PC-9 (cell line): ENCODE measurements at regions not wholly inside any gene's neighbourhood (a gene's known extent, or its start where the extent isn't known, plus 50 kb on each side); places are given as distances from the start of the nearest gene placed in this dataset.
A peak's percentile ranks its signal among the peaks of the same experiment; 100 is the strongest.

Experiments
- BruUV-seq: library from RNA; stranded (reverse); fragments of 400-500 nt; replicated peaks from 2 replicates; lab custom pipeline; 2021; lab: Mats Ljungman, UMichigan
- CTCF ChIA-PET: fragments of 300-600 bp; sonication (Branson Sonifier 250); formaldehyde crosslinking; loops from one replicate; lab custom pipeline; 2022; ENCODE audit warnings: antibody characterized with exemption; lab: Charles Lee
- POLR2A ChIA-PET: fragments of 300-600 bp; sonication (Branson Sonifier 250); formaldehyde crosslinking; loops from one replicate; lab custom pipeline; 2022; ENCODE audit warnings: antibody characterized with exemption; ENCODE audit not compliant: unreplicated experiment; lab: Charles Lee
- DNase-seq, 2 experiments: peaks; one replicate each; pipeline versions ENCODE4 v3.0.0 to v3.0.0-alpha.2; 2015 to 2022; ENCODE audit warnings: mixed read lengths in 1 of 2
- H2AFZ ChIP-seq: fragments of 200-600 bp; sonication (generic); 2 replicates; pipeline ENCODE4 v1.8.1; 2017; ENCODE audit warnings: antibody characterized with exemption
- H3F3A ChIP-seq: fragments of 200-600 bp; sonication (generic); 2 replicates; pipeline ENCODE4 v1.8.1; 2017; ENCODE audit warnings: antibody characterized with exemption, mild to moderate bottlenecking, low read depth; ENCODE audit not compliant: insufficient read depth
- H3K27ac ChIP-seq: fragments of 200-600 bp; sonication (generic); 2 replicates; pipeline ENCODE4 v1.6.1; 2016; ENCODE audit warnings: mixed run types
- H3K27me3 ChIP-seq: fragments of 200-600 bp; sonication (generic); 2 replicates; pipeline ENCODE4 v1.6.1; 2016; ENCODE audit warnings: low read depth, mixed run types; ENCODE audit not compliant: insufficient read depth
- H3K36me3 ChIP-seq: fragments of 200-600 bp; sonication (generic); 2 replicates; pipeline ENCODE4 v1.6.1; 2016; ENCODE audit warnings: low read depth, mixed run types
- H3K4me1 ChIP-seq: fragments of 200-600 bp; sonication (generic); replicated peaks from 2 replicates; pipeline ENCODE4 v1.6.1; 2016; ENCODE audit warnings: mixed run types; ENCODE audit not compliant: insufficient read depth
- H3K4me2 ChIP-seq: fragments of 200-600 bp; sonication (generic); 2 replicates; pipeline ENCODE4 v1.6.1; 2017; ENCODE audit warnings: mixed run types
- H3K4me3 ChIP-seq: fragments of 200-600 bp; sonication (generic); 2 replicates; pipeline ENCODE4 v1.6.1; 2016; ENCODE audit warnings: mixed run types
- H3K79me2 ChIP-seq: fragments of 200-600 bp; sonication (generic); 2 replicates; pipeline ENCODE4 v1.6.1; 2017; ENCODE audit warnings: low read depth, mixed run types
- H3K9me2 ChIP-seq: fragments of 200-600 bp; sonication (generic); 2 replicates; pipeline ENCODE4 v1.8.1; 2017; ENCODE audit warnings: mild to moderate bottlenecking; ENCODE audit not compliant: insufficient read depth
- H3K9me3 ChIP-seq: fragments of 200-600 bp; sonication (generic); 2 replicates; pipeline ENCODE4 v1.8.1; 2016; ENCODE audit warnings: low read depth; ENCODE audit not compliant: insufficient read depth
- H4K20me1 ChIP-seq: fragments of 200-600 bp; sonication (generic); 2 replicates; pipeline ENCODE4 v1.8.1; 2017; ENCODE audit not compliant: insufficient read depth
- EZH2 ChIP-seq: fragments of 200-600 bp; sonication (generic); IDR thresholded peaks from 2 replicates; pipeline ENCODE4 v1.8.0; 2017; ENCODE audit warnings: antibody characterized with exemption, low read depth
- intact Hi-C: fragments of 100-400 bp; cut with micrococcal nuclease; formaldehyde crosslinking; loops from one replicate; pipeline ENCODE4 v1.10.0; 2022; ENCODE audit not compliant: unreplicated experiment
- TF ChIP-seq, protein P1 (sequence below): fragments of 200-600 bp; sonication (generic); conservative IDR thresholded peaks from 2 replicates; pipeline ENCODE4 v1.6.1; 2017; ENCODE audit warnings: mixed run types, antibody characterized with exemption, mild to moderate bottlenecking, moderate library complexity

DNA sequence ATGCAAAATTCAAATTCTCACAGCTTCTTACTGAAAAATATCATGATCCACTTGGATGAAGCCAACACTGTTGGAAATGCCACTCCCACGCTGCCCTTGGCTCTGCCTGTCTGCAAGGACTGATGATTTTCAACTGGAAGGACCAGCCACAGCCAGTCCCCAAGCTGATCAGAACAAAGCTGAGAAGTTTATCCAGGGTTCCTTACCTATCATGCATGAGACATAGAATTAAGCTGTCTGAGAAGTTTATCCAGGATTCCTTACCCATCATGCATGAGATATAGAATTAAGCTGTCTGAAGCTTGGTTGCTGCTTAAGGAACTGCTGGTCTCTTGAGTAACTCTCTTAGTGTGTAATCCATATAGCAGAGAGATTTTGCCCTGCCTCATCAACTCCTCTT lies 159.8 kb upstream of the TMEM260 start:
- POLR2A ChIA-PET: no interaction called here
- no peak for DNase-seq
- Histone ChIP-seq H3K27me3 (no peaks in the 10 kb centered on the region), H3K9me3 (no peaks in the 10 kb centered on the region), H3K4me1 (no peaks in the 10 kb centered on the region), H4K20me1 (no peaks in the 10 kb centered on the region), H3K36me3 (no peaks in the 10 kb centered on the region), H3F3A (no peaks in the 10 kb centered on the region), H3K4me2 (no peak overlapping the region), H3K9me2 (no peaks in the 10 kb centered on the region), H3K4me3 (no peak overlapping the region), H2AFZ (no peak overlapping the region), H3K27ac (no peak overlapping the region), H3K79me2 (no peaks in the 10 kb centered on the region)
- intact Hi-C loops: loop anchor here (5.0 kb wide), 1 partner anchor 712 kb away; no protein-coding TSS in a partner anchor
- CTCF ChIA-PET: interaction anchor here (0.6 kb wide), 1 partner anchor 973 kb away, joined by 5 read pairs; no protein-coding TSS in a partner anchor
- TF ChIP-seq, protein P1, sequence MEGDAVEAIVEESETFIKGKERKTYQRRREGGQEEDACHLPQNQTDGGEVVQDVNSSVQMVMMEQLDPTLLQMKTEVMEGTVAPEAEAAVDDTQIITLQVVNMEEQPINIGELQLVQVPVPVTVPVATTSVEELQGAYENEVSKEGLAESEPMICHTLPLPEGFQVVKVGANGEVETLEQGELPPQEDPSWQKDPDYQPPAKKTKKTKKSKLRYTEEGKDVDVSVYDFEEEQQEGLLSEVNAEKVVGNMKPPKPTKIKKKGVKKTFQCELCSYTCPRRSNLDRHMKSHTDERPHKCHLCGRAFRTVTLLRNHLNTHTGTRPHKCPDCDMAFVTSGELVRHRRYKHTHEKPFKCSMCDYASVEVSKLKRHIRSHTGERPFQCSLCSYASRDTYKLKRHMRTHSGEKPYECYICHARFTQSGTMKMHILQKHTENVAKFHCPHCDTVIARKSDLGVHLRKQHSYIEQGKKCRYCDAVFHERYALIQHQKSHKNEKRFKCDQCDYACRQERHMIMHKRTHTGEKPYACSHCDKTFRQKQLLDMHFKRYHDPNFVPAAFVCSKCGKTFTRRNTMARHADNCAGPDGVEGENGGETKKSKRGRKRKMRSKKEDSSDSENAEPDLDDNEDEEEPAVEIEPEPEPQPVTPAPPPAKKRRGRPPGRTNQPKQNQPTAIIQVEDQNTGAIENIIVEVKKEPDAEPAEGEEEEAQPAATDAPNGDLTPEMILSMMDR: no peak
- TF ChIP-seq EZH2: no peak
- no TSS peak for BruUV-seq

DNA sequence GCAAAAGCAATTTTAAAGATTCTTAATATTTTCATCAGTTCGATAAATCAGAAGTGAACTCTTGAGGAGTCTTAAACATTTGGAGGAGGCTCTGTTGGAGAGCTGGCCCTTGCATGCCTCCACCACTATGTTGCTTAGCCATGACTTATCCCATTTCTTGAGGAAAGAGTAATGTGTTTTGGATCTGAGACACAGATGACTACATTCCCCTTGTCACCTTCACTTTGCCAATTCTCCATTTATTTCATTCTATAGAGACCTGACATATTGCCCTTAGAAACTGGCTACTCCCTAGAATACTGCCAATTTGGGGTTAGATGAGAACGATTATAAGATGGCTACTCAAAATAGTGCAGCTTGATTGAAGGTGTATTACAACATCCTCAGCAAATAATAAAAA lies 157.4 kb upstream of the TMEM260 start:
- POLR2A ChIA-PET: no interaction called here
- no peak for TF ChIP-seq EZH2
- TF ChIP-seq, protein P1: no peak

DNA sequence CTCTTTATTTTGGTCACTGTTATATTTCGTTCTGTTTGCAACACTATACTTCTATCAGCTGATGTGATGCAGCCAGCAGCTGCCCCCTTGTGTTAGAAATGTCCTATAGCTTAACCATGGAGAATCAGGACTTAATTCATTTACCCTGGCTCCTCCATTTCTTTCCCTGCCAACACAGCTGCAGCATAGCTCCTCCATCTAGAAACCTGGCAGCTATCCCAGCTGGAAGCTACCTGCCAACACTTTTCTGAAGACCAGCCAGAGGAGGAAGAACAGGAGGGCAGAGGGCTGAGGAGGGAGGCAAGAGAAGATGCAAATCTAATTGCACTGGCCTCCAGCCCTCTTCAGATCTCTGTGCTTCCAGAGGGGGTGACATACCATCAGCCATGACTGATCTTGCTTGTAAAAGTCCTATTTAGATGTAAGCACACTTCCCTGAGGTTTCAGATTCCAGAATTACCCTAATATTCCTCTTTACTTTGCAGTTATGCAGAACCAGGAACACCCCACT lies 156.8 kb upstream of the TMEM260 start:
- DNase-seq: peak; percentile 26 to 37
- H3K27ac ChIP-seq: no peak overlapping the region
- H3K4me2 ChIP-seq: no peak overlapping the region
- H3K9me2 ChIP-seq: no peaks in the 10 kb centered on the region
- ChIA-PET CTCF (interaction anchor here (0.8 kb wide), 1 partner anchor 83 kb away, joined by 4 read pairs; no protein-coding TSS in a partner anchor), POLR2A (no interaction called here)
- no peaks in the 10 kb centered on the region for H3F3A ChIP-seq
- TF ChIP-seq EZH2: no peak
- TF ChIP-seq, protein P1: peak; percentile 69
- no TSS peak for BruUV-seq
- H3K9me3 ChIP-seq: no peaks in the 10 kb centered on the region
- H3K79me2 ChIP-seq: no peaks in the 10 kb centered on the region
- H4K20me1 ChIP-seq: no peaks in the 10 kb centered on the region
- no peaks in the 10 kb centered on the region for H3K27me3 ChIP-seq
- no peaks in the 10 kb centered on the region for H3K36me3 ChIP-seq
- intact Hi-C loops: loop anchor here (5.0 kb wide), 1 partner anchor 715 kb away; no protein-coding TSS in a partner anchor
- H2AFZ ChIP-seq: no peak overlapping the region
- H3K4me1 ChIP-seq: no peaks in the 10 kb centered on the region
- H3K4me3 ChIP-seq: no peak overlapping the region

More for the DNA sequence above, 157.4 kb upstream of the TMEM260 start:
- no peaks in the 10 kb centered on the region for H3K9me3 ChIP-seq
- H3K36me3 ChIP-seq: no peaks in the 10 kb centered on the region
- CTCF ChIA-PET: interaction anchor here (0.8 kb wide), 1 partner anchor 82 kb away, joined by 4 read pairs; no protein-coding TSS in a partner anchor
- H3F3A ChIP-seq: no peaks in the 10 kb centered on the region
- H3K9me2 ChIP-seq: no peaks in the 10 kb centered on the region
- BruUV-seq: no TSS peak
- intact Hi-C loops: loop anchor here (5.0 kb wide), 1 partner anchor 715 kb away; no protein-coding TSS in a partner anchor
- no peaks in the 10 kb centered on the region for H4K20me1 ChIP-seq
- no peaks in the 10 kb centered on the region for H3K27me3 ChIP-seq
- no peaks in the 10 kb centered on the region for H3K79me2 ChIP-seq
- H2AFZ ChIP-seq: no peak overlapping the region
- no peaks in the 10 kb centered on the region for H3K4me1 ChIP-seq
- H3K4me3 ChIP-seq: no peak overlapping the region
- no peak for DNase-seq
- H3K27ac ChIP-seq: no peak overlapping the region
- H3K4me2 ChIP-seq: no peak overlapping the region
